ENCODE measurements at regions not wholly inside any gene's neighbourhood (a gene's known extent, or its start where the extent isn't known, plus 50 kb on each side); places are given as distances from the start of the nearest gene placed in this dataset.
"Not testable (repeated sequence)": the region's sequence is repeated elsewhere in the genome, so short reads cannot be mapped to it uniquely, and the experiment has no call there.

- TF ChIP-seq POLR2A, EP300 (IDR thresholded peaks at IDR 0.05): not testable (repeated sequence)
- TF ChIP-seq, protein P1, sequence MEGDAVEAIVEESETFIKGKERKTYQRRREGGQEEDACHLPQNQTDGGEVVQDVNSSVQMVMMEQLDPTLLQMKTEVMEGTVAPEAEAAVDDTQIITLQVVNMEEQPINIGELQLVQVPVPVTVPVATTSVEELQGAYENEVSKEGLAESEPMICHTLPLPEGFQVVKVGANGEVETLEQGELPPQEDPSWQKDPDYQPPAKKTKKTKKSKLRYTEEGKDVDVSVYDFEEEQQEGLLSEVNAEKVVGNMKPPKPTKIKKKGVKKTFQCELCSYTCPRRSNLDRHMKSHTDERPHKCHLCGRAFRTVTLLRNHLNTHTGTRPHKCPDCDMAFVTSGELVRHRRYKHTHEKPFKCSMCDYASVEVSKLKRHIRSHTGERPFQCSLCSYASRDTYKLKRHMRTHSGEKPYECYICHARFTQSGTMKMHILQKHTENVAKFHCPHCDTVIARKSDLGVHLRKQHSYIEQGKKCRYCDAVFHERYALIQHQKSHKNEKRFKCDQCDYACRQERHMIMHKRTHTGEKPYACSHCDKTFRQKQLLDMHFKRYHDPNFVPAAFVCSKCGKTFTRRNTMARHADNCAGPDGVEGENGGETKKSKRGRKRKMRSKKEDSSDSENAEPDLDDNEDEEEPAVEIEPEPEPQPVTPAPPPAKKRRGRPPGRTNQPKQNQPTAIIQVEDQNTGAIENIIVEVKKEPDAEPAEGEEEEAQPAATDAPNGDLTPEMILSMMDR (IDR thresholded peaks at IDR 0.05): not testable (repeated sequence)
These were observed 1262.7 kb upstream of the ZEB2 start for GRCh38 chr2:145782607-145783006.
